KG1 (cell line): ENCODE measurements at regions not wholly inside any gene's neighbourhood (a gene's known extent, or its start where the extent isn't known, plus 50 kb on each side); places are given as distances from the start of the nearest gene placed in this dataset.

Experiments
- DNase-seq: peaks from one replicate; lab custom pipeline; 2025; lab: John Stamatoyannopoulos, UW

DNA sequence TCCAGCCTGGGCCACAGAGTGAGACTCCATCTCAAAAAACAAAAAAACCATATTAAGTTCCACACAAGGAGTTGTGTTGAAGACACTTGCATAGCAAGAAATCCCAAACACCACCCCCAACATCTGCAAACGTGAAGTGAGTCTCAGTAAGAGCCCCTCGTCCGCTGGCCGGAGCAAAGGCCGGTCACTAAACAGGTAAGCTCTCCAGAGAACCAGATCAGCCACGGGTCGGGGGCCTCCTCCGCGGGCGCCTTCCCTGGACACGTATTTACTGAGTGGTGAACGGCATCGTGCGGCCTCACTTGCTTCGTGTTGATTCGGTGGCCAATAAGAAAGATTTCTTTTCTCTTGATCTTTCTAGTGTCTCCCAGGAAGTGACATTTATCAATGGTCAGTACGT, 93.6 kb downstream of the MRPL36 start:
- no peak for DNase-seq

DNA sequence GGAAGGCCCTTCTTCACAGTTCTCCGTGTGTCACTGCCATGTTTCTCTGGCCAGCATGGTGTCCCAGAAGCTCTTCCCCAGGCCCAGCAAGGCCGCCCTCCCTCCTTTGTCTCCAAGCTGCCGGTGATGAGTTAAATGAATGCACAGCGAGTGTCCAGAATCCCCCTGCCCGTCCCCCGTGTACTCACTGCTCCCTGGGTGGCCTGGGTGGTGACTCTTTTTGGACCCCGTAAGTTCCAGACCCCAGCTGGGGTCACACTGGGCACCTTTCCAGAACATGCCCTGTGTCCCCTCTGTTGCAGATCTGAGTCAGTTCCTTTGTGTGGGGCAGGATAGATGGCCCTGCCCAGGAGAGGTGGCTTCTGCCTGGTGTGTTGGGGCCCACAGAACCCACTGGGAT, 95.0 kb downstream of the MRPL36 start:
- DNase-seq, result no peak

GRCh38 chr5:1704266-1704665, 95.4 kb downstream of the MRPL36 start:
- no peak for DNase-seq

DNA sequence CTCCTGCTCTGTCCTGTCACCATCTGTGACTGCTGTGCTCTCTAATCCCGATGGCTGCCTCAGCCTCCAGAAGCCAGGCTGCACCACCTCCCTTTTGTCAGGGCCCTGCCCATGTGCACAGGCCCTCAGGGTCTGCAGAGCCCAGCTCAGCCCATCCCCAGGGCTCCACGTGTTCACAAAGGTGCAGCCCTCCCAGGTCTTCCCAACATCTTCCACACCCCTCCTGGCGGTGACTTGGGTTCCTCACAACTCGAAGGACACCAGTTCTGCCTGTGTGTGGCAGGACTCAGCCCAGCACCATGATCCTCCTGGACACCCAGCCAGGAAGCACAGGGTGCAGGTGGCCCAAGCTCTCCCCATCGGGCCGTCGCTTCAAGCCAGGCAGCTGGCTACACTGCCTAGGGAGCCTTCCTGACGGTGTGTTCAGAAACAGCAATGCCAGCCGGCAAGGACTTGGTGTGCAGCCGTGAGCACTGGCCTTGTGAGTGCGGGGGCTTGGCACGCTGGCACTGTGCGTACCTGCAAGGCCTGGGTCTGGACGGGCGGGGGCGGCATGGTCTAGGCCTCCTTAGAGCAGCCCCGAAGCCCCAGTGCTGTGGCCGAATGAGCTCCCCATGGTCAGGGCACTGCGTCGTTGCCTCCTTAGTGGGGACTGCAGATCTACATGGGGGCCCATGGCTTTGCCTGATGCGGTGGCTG, 96.1 kb downstream of the MRPL36 start:
- no peak for DNase-seq

- no peak for DNase-seq
Observed at GRCh38 chr5:1702318-1702717, 97.3 kb downstream of the MRPL36 start.

DNA sequence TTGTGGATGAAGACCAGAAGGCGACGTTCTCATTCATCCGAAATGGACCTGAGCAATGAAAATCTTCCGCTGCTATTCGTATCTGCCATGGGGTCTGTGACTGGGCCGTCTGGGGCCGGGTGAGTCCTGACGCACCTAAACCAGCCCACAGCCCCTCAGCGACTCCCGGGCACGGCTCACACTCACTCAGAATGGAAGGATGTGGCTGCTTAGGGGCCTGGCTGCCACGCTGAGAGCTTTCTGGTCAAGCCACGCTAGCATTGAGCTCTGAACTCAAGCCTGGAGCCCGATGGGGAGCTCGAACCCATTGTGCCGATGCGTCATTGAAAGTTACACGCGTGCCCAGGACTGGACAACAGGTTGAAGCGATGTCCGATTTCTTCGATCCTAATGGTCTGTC, 97.8 kb downstream of the MRPL36 start:
- no peak for DNase-seq

DNA sequence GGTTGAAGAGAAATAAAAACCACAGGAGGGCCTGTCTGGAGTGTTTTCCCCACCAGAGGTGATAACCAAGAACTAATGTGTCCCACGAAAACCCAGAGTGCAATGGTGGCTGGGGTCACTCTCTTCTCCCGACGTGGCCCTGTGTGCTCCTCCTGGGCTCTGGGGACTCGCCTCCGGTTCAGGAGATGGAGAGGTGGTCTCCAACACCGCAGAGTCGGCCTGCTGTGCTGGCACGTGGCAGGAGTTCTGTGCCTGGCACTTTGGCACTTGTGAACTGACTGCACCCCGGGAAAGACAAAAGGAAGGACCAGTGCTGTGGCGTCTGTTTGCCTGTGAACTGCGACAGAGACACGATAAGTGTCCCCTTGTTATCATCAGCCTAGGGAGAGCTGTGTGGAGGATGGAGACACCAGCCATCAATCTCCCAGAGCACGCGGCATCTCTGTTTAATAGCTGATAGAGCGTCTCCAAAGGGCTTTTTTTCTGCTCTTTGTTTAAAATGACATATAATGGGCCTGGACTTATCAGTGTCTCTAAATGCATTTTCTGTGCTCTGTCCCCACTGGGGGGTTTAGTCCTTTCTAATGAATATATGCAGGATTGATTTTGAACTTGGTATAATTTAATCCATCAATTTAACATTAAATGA, 98.3 kb downstream of the MRPL36 start:
- no peak for DNase-seq

- DNase-seq, result no peak
Observed at GRCh38 chr5:1699394-1699793, 100.2 kb downstream of the MRPL36 start.

DNA sequence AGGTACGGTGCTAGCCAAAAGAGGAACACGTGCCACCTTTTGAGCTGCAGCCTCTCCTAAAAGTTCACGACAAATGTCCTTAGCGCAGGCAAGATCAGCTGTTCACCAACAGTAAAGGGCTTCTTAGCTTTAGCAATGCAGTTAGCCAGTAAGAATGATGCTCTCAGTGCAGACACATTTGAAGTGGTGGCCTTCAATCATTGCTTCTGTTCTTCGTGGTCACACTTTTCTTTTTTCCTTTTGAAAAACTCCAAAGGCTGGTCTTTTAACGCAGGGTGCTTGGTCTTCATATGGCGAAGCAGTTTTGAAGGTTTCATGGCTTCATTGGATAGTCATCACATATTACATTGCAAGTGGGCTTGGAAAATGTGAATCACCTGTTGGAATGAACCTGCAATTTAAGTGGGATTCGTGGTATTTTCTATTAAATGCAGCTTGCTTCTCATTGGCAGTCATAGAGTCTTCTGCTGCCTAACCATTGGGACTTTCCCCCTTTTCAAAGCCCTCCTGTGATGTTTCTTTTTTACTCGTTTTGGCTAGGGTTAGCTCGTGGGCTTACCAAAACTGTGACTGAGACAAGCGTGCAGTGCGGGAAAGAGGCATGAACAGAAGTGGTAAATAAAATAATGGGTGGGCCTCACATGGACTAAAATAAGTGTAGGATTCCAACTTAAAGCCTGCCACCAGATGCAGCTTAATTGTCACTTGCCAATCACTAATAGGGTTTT, 100.9 kb downstream of the MRPL36 start:
- DNase-seq, result no peak

GRCh38 chr5:1692381-1692780, 107.3 kb downstream of the MRPL36 start:
- DNase-seq, result no peak

- DNase-seq, result no peak
Observed at GRCh38 chr5:1687301-1687970, 112.2 kb downstream of the MRPL36 start.

- no peak for DNase-seq
Observed at GRCh38 chr5:1686016-1686802, 113.4 kb downstream of the MRPL36 start.

DNA sequence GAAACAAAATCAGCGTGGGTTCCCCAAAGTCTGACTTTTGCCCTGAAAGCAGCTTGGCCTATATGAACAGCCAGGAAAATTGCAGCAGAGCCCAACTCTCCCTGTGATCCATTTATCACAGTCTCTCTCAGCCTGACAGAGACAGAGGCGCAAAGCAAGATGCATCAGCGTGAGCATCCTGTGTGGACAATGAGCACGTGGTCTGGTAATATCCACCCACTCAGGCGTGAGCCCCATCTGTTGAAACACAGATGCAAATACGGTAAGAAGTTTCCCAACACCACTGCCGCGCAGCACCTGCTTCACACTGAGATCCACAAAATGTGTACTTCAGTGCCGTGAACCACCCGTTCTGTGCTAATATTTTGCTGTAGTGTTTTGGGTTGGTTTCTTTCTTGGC, 114.6 kb downstream of the MRPL36 start:
- DNase-seq, result no peak

DNA sequence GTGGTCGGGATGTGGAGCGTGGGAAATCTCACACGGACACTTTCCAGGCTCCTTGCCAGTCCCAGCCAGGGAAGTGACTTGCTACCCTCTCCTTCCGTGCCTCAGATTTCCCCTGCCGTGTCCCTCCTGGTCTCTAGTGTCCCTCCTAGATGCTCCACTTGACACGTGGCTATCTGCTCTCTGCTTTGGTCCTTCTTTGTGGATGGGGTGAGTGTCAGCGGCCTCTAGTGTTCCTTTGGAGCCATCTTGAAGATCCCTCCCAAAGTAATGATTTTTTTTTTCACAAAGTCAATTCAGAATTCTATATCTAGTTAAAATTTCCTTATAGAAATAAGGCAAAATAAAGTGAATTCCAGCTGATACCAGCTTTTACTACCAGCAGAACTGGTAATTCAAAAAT, 117.7 kb downstream of the MRPL36 start:
- DNase-seq, result no peak

DNA sequence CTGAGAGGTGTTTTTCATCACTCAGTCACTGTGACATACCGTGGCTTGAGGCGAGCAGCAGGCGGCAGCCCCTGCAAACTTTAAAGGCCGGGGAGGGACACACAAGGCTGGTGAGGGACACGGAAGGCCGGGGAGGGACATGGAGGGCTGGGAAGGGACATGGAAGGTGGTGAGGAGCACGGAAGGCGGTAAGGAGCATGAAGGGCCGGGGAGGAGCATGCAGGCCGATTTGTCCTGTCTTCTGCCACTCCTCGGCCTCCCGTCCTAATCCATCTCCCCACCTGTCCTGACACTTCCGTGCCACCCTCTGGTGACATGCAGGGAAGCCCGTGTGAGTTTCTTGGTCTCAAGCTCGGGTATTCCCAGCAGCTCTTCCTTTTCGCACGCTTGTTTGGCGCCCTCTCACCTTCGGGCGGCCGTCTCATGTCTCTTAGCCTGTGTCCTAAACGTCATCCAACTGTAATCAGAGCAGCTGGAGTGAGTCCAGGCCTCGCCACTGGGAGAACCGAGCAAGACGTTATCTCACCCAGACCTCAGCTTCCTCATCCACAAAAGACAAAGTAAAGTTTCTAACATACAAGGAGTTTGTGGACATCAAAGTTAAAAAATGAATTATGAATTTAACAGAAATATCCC, 126.5 kb downstream of the MRPL36 start:
- DNase-seq, result no peak

GRCh38 chr5:1672396-1672795, 127.2 kb downstream of the MRPL36 start:
- no peak for DNase-seq

DNA sequence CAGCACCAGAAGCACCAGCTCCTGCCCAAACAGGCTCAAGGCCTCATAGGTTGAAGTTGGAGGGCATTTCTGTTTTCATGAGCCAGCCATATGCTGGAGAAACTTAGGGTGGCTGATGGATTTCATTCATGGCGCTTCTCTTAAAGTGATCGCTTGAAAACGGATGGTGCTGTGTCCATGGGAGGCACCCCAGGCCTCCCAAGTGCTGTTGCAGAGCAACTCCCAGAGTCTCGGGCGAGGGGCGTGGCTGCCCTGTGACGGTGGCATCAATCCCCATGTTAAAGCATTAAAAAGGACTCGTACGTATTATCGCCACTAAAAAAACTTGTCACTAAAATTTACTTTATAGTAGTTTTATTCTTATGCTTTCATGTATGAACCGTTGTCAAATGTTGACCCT, 128.3 kb downstream of the MRPL36 start:
- no peak for DNase-seq

DNA sequence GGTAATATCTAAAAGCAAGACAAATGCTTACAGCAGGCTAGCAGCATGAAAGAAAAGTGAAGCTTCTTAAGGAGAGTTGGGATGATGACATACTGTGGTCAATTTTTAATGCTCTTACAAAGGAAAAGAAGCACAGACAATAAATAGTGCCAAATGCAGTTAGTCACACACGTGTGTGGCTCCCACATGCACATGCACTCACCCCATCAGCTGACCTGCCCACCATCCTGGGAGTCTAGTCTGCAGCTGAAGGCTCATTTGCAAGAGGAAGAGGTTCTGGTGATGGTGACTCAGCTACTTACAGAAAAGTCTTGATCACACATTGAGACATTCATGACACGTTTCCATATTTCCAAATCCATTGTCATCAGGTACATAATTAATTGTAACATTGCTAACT, 129.3 kb downstream of the MRPL36 start:
- DNase-seq, result no peak

DNA sequence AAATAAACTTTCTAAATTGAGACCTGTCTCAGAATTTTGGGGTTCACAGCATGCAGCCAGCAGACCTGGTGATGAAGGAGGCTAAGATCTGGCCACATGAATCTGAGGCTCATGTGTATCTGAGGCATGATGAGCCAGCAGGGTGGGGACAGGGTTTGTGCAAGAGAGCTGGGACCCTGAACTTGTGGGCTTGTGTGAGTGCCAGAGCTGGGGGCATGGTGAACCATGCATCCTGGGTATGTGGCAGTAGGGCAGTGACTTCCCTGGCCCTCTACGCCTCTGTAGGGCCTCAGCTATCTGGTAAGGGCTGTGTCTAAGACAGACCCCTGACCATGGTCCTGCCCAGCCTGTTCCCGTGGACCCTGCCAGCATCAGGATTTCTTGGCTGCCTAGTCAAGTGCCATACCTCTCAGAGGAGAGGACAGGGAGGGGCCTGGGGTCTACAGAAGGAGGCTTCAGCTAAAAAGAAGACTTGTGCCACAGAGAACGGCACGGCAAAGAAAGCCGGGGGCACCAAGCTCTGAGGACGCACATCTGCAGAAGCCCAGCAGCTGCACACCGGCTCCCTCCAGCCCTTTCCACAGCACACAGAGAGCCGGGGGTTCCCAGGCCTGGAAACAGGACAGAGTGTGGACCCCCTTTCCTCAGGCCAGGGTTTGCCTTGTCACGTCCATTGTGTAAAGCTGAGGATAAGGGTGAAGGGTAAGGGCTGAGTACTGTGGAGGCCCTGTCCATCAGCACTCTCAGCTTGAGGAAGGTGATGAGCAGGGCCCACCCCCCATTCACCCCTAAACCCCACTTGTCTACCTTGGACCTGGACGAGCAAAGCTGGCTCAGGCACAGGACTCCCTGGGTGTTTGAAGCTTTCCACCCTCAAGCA, 130.1 kb downstream of the MRPL36 start:
- DNase-seq, result no peak

DNA sequence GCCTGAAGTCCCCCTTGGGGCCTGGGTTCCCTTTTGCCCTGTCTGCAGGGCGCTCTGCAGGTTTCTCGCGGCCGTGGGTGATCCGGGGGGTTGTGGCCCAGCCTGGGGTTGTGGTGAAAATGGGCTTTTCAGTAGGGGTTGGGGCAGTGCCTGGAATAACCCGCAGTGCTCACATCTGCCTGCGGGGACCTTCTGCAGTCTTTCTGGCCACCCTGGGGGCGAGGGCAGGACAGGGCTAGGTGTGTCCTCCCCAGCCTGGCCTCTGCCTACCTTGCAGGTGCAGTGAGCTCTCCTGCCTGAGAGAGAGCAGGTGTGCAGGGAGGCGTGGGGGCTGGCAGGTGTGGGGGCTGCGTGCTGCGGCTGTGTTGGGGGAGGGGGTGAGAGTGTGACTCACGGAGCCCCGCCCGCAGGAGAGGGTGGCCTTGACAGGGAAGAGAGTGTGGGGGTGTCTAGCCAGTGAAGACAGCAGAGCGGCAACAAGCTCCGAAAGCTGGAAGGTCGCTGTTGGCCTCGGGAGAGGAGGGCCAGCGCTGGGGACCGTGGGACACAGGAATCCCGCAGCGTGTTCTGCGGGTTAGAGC, 131.4 kb downstream of the MRPL36 start:
- DNase-seq, result no peak
